Endodermal cell (in vitro differentiated cells): ENCODE measurements at regions not wholly inside any gene's neighbourhood (a gene's known extent, or its start where the extent isn't known, plus 50 kb on each side); places are given as distances from the start of the nearest gene placed in this dataset.

Experiments
- DNase-seq: peaks from one replicate; pipeline ENCODE4 v3.0.0-alpha.2; 2017
- H3K27ac ChIP-seq: 2 replicates; pipeline ENCODE4 v1.5.1; 2013; ENCODE audit warnings: mild to moderate bottlenecking, low read depth, low read length, moderate library complexity
- H3K27me3 ChIP-seq: 2 replicates; pipeline ENCODE4 v1.6.1; 2013; ENCODE audit warnings: mild to moderate bottlenecking, low read length, moderate library complexity; ENCODE audit not compliant: insufficient read depth, control insufficient read depth, poor library complexity, severe bottlenecking
- H3K36me3 ChIP-seq: 2 replicates; pipeline ENCODE4 v1.7.0; 2013; ENCODE audit warnings: mild to moderate bottlenecking, low read length, moderate library complexity; ENCODE audit not compliant: control insufficient read depth, insufficient read depth
- H3K4me1 ChIP-seq: one replicate; pipeline ENCODE4 v1.7.0; 2013; ENCODE audit warnings: low read length; ENCODE audit not compliant: control insufficient read depth, insufficient read depth
- H3K4me3 ChIP-seq: 2 replicates; pipeline ENCODE4 v1.5.1; 2013; ENCODE audit warnings: mild to moderate bottlenecking, low read length, moderate library complexity
- H3K9ac ChIP-seq: 2 replicates; pipeline ENCODE4 v1.6.1; 2013; ENCODE audit warnings: mild to moderate bottlenecking, low read length, moderate library complexity; ENCODE audit not compliant: poor library complexity, severe bottlenecking; ENCODE audit errors: extremely low read depth
- H3K9me3 ChIP-seq: 2 replicates; pipeline ENCODE4 v1.6.1; 2013; ENCODE audit warnings: mild to moderate bottlenecking, low read length, moderate library complexity; ENCODE audit not compliant: control insufficient read depth
- H3K27ac Mint-ChIP-seq: 2 replicates; pipeline ENCODE4 v1.8.0; 2020; ENCODE audit warnings: mixed read lengths
- H3K27me3 Mint-ChIP-seq: 2 replicates; pipeline ENCODE4 v1.8.0; 2021; ENCODE audit warnings: mild to moderate bottlenecking, mixed read lengths; ENCODE audit not compliant: insufficient read depth
- H3K36me3 Mint-ChIP-seq: 2 replicates; pipeline ENCODE4 v1.8.0; 2020; ENCODE audit warnings: low read depth, mixed read lengths
- H3K4me1 Mint-ChIP-seq: 2 replicates; pipeline ENCODE4 v1.8.0; 2020; ENCODE audit warnings: mixed read lengths
- H3K4me3 Mint-ChIP-seq: 2 replicates; pipeline ENCODE4 v1.8.0; 2020; ENCODE audit warnings: mild to moderate bottlenecking, moderate library complexity, mixed read lengths
- H3K9me3 Mint-ChIP-seq: 2 replicates; pipeline ENCODE4 v1.8.0; 2020; ENCODE audit warnings: mild to moderate bottlenecking, mixed read lengths
- WGBS, 2 experiments: methylation state at CpG; one replicate each; pipeline versions ENCODE4 v1.1.5 to v1.1.7; 2013; ENCODE audit warnings: missing lambda C conversion rate in 2 of 2, mixed read lengths in 1 of 2; ENCODE audit not compliant: insufficient coverage in 1 of 2, insufficient read length in 1 of 2; 5-methylcytosine and 5-hydroxymethylcytosine counted together
- TF ChIP-seq, protein P1 (sequence below): fragments of 200-600 bp; sonication (generic); conservative IDR thresholded peaks from 2 replicates; pipeline ENCODE4 v1.5.0; 2021; ENCODE audit warnings: antibody characterized with exemption, mild to moderate bottlenecking

DNA sequence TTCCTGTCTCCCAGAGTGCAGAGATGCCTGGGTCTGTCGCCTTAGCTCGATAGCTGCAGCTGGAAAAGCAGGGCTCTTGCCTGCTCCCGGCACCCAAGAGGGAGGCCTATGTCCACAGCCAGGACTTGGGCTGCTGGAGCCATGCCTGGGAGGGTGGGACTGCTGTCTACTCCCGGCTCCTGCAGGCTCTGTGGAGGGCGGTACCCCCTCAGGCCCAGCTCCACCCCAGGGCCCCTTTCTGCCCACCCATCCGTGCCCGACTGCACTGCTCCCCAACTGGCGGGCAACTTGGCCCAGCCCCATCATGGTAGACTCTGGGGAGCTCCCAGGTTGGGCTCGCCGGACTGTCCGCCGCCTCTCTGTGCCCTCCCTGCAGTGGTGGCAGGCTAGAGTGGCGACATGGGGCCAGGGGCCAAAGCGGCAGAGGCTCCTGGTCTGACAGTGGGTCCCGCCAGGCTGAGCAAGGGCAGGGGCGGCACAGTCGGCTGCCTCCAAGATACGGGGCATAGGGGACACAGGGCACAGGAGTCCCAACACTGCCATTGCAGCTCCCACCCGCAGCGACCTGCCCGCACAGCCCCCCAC lies 901.0 kb downstream of the CCDC85A start:
- Histone ChIP-seq H3K4me3 (no peak overlapping the region), H3K9ac (no peak overlapping the region), H3K27me3 (no peaks in the 10 kb centered on the region), H3K9me3 (no peaks in the 10 kb centered on the region), H3K4me1 (no peaks in the 10 kb centered on the region), H3K36me3 (no peaks in the 10 kb centered on the region), H3K27ac (no peak overlapping the region)
- no peaks in the 10 kb centered on the region for H3K4me1 Mint-ChIP-seq
- no peak overlapping the region for H3K4me3 Mint-ChIP-seq
- H3K27me3 Mint-ChIP-seq: no peaks in the 10 kb centered on the region
- TF ChIP-seq, protein P1, sequence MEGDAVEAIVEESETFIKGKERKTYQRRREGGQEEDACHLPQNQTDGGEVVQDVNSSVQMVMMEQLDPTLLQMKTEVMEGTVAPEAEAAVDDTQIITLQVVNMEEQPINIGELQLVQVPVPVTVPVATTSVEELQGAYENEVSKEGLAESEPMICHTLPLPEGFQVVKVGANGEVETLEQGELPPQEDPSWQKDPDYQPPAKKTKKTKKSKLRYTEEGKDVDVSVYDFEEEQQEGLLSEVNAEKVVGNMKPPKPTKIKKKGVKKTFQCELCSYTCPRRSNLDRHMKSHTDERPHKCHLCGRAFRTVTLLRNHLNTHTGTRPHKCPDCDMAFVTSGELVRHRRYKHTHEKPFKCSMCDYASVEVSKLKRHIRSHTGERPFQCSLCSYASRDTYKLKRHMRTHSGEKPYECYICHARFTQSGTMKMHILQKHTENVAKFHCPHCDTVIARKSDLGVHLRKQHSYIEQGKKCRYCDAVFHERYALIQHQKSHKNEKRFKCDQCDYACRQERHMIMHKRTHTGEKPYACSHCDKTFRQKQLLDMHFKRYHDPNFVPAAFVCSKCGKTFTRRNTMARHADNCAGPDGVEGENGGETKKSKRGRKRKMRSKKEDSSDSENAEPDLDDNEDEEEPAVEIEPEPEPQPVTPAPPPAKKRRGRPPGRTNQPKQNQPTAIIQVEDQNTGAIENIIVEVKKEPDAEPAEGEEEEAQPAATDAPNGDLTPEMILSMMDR: no peak
- H3K9me3 Mint-ChIP-seq: no peaks in the 10 kb centered on the region
- no peak overlapping the region for H3K27ac Mint-ChIP-seq
- no peak for DNase-seq
- H3K36me3 Mint-ChIP-seq: no peaks in the 10 kb centered on the region
- 92 to 98% methylated on average over 9 to 21 of the region's 21 CpGs for WGBS, 2 experiments

DNA sequence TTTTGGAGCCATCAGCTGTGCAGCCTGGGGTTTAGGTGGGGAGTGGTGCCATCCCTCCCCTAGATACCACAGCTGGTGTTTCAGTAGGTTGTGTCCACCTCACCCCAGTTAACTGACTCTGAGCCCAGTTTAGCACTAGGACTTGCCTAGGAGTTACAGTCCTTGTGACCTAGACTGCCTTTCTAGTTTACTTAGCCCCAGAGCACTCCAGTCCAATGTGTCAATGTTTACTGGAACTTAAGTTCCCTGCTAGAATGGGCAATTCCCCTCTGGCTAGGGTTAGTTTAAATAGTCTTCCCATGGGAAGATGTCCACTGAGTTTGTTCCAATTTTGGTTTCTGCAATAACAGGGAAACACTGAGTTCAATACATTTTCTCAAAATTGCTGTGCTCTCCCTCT lies 909.2 kb downstream of the CCDC85A start:
- Mint-ChIP-seq H3K9me3 (peaks cover 2% of the 10 kb centered on the region), H3K27me3 (no peaks in the 10 kb centered on the region), H3K36me3 (no peaks in the 10 kb centered on the region), H3K27ac (no peak overlapping the region), H3K4me1 (no peaks in the 10 kb centered on the region), H3K4me3 (no peak overlapping the region)
- no peak overlapping the region for H3K4me3 ChIP-seq
- H3K9me3 ChIP-seq: no peaks in the 10 kb centered on the region
- TF ChIP-seq, protein P1: no peak
- no peaks in the 10 kb centered on the region for H3K36me3 ChIP-seq
- H3K9ac ChIP-seq: no peak overlapping the region
- no peaks in the 10 kb centered on the region for H3K27me3 ChIP-seq
- H3K27ac ChIP-seq: no peak overlapping the region
- no peaks in the 10 kb centered on the region for H3K4me1 ChIP-seq
- DNase-seq: no peak

- Mint-ChIP-seq H3K9me3 (peaks cover 6% of the 10 kb centered on the region), H3K4me1 (no peaks in the 10 kb centered on the region)
- 63% methylated on average over 1 of the region's 1 CpG; no CpG with 5 or more reads in 1 of the 2 experiments for WGBS, 2 experiments
Measured at GRCh38 chr2:57097855-57098254, 914.1 kb downstream of the CCDC85A start.

More at GRCh38 chr2:57097855-57098254, 914.1 kb downstream of the CCDC85A start:
- Mint-ChIP-seq H3K27ac (no peak overlapping the region), H3K36me3 (no peaks in the 10 kb centered on the region), H3K27me3 (no peaks in the 10 kb centered on the region), H3K4me3 (no peak overlapping the region)
- no peak overlapping the region for H3K9ac ChIP-seq
- no peak overlapping the region for H3K4me3 ChIP-seq
- no peak overlapping the region for H3K27ac ChIP-seq
- no peaks in the 10 kb centered on the region for H3K27me3 ChIP-seq
- TF ChIP-seq, protein P1: no peak
- no peak for DNase-seq
- H3K9me3 ChIP-seq: no peaks in the 10 kb centered on the region
- no peaks in the 10 kb centered on the region for H3K4me1 ChIP-seq
- no peaks in the 10 kb centered on the region for H3K36me3 ChIP-seq
